Upper lobe of left lung (tissue), 6 donors: ENCODE measurements at regions not wholly inside any gene's neighbourhood (a gene's known extent, or its start where the extent isn't known, plus 50 kb on each side); places are given as distances from the start of the nearest gene placed in this dataset.

Source experiments
- ATAC-seq, 2 donors: fragments of 200-7000 bp; cut with Tn5 transposase; one replicate each; pipeline ENCODE4 v1.9.1; 2022; ENCODE audit warnings: mild to moderate bottlenecking in 2 of 2, moderate library complexity in 2 of 2; ENCODE audit not compliant: low FRiP score in 2 of 2
- DNase-seq, 2 donors: peaks; one replicate each; pipeline ENCODE4 v3.0.0-alpha.2; 2019 to 2020
- H3K27ac ChIP-seq, 4 donors: fragments of 200-600 bp; sonication (generic); one replicate each; pipeline ENCODE4 v1.5.1; 2016 to 2019
- H3K27me3 ChIP-seq, 4 donors: fragments of 200-600 bp; sonication (generic); one replicate each; pipeline ENCODE4 v1.5.1; 2017 to 2019
- H3K36me3 ChIP-seq, 4 donors: fragments of 200-600 bp; sonication (generic); one replicate each; pipeline ENCODE4 v1.5.1; 2016 to 2019
- H3K4me1 ChIP-seq, 4 donors: fragments of 200-600 bp; sonication (generic); one replicate each; pipeline ENCODE4 v1.5.1; 2018 to 2019
- H3K4me3 ChIP-seq, 4 donors: fragments of 200-600 bp; sonication (generic); one replicate each; pipeline ENCODE4 v1.5.1; 2017 to 2019; ENCODE audit warnings: mild to moderate bottlenecking in 2 of 4, moderate library complexity in 1 of 4
- H3K9me3 ChIP-seq, 4 donors: fragments of 200-600 bp; sonication (generic); one replicate each; pipeline ENCODE4 v1.5.1; 2018 to 2019
- EP300 ChIP-seq, 4 donors: sonication (generic); formaldehyde crosslinking; IDR thresholded peaks; one replicate each; pipeline ENCODE4 v1.5.1; 2017; ENCODE audit warnings: antibody characterized with exemption in 4 of 4, control low read depth in 2 of 4
- POLR2A ChIP-seq, 4 donors: fragments of 450-650 bp; IDR thresholded peaks; one replicate each; pipeline ENCODE4 v1.5.1; 2016 to 2017; ENCODE audit warnings: antibody characterized with exemption in 4 of 4, mild to moderate bottlenecking in 2 of 4
- POLR2AphosphoS5 ChIP-seq, 2 donors: sonication (generic); formaldehyde crosslinking; IDR thresholded peaks; one replicate each; pipeline ENCODE4 v1.5.1; 2017; ENCODE audit warnings: antibody characterized with exemption in 2 of 2
- WGBS, 2 donors: methylation state at CpG; one replicate each; pipeline ENCODE4 v1.1.5; 2017 to 2018; 5-methylcytosine and 5-hydroxymethylcytosine counted together
- TF ChIP-seq, protein P1 (sequence below), 6 experiments: fragments of 450-650 bp in 4 of 6; fragments of 200-600 bp in 2 of 6; sonication (generic) in 2 of 6; IDR thresholded peaks; one replicate each; pipeline ENCODE4 v1.5.1; 2016 to 2019; ENCODE audit warnings: antibody characterized with exemption in 6 of 6
- donor health status: DM: no; HTN: no; CAD: no; lungs with moderate emphysema.
- donor health status: DM: no; HTN: yes; CAD: no; lungs with severe emphysema.

DNA sequence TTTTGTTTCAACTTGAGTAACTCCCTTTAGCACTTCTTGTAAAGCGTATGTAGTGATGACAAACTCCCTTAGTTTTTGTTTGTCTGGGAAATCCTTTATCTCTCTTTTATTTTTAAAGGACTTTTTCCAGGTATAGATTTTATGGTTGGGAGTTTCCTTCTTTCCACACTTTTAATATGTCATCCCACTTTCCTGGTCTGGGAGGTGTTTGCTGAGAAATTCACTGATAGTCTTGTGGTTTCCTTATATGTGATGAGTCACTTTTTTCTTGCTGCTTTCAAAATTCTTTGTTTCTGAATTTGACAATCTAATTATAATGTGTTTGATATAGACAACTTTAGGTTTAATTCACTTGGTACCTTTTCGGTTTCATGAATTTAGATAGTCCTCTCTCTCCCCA lies 353.9 kb downstream of the GPAT3 start:
- no peak for ATAC-seq

DNA sequence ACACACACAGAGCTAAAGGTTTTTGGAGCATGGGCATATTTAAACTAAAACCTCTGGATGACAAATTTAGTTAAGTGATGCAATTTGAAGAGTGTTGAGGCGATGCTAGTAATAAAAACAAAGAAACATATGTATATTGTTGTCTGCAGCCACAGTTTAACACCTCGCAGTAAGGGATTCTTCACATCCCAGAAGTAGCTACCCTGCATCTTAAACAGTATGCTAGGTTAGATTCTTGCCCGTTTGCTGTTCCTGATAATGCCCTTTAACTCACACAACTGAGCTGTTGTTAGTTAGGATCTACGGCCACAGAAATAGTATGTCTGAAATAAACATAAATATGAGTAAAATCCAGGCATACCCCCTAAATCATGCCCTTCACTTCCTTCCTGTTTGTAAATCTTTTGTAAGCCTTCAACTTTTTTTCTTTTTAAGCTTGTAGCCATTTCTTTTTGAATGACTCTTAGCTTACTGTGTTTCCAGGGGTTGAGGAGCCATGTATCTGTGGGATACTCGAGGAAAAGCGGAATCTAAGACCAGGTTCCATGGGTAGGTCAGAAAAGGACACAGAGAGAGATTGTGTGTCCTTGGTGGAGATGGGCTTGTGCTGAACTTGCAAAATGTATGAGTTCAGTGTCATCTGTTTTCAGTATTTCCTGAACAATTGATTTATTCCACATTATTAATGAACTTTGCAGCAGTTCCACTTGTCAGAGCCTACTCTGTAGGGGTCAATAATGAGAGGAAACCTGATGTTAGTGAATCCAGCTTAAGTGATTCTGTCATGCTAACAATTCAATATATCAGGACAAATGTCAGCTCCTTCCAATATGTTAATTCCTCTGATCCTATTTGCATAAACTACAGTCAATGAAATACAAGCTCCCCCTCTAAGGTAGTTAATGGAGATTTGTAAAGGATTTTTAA lies 349.6 kb downstream of the GPAT3 start:
- Histone ChIP-seq H3K36me3 (no peaks in the 10 kb centered on the region), H3K27ac (no peak overlapping the region), H3K4me1 (no peaks in the 10 kb centered on the region), H3K4me3 (no peak overlapping the region), H3K27me3 (no peaks in the 10 kb centered on the region), H3K9me3 (no peaks in the 10 kb centered on the region)
- TF ChIP-seq POLR2A (IDR thresholded peaks at IDR 0.05) (no peak), EP300 (IDR thresholded peaks at IDR 0.05) (no peak), POLR2AphosphoS5 (IDR thresholded peaks at IDR 0.05) (no peak)
- TF ChIP-seq, protein P1, sequence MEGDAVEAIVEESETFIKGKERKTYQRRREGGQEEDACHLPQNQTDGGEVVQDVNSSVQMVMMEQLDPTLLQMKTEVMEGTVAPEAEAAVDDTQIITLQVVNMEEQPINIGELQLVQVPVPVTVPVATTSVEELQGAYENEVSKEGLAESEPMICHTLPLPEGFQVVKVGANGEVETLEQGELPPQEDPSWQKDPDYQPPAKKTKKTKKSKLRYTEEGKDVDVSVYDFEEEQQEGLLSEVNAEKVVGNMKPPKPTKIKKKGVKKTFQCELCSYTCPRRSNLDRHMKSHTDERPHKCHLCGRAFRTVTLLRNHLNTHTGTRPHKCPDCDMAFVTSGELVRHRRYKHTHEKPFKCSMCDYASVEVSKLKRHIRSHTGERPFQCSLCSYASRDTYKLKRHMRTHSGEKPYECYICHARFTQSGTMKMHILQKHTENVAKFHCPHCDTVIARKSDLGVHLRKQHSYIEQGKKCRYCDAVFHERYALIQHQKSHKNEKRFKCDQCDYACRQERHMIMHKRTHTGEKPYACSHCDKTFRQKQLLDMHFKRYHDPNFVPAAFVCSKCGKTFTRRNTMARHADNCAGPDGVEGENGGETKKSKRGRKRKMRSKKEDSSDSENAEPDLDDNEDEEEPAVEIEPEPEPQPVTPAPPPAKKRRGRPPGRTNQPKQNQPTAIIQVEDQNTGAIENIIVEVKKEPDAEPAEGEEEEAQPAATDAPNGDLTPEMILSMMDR (IDR thresholded peaks at IDR 0.05) = no peak
- no peak for ATAC-seq
- 71 to 80% methylated on average over 6 of the region's 6 CpGs for WGBS, 2 donors
- DNase-seq = no peak

More for the DNA sequence above, 353.9 kb downstream of the GPAT3 start:
- H3K4me3 ChIP-seq = no peak overlapping the region
- H3K27me3 ChIP-seq = no peaks in the 10 kb centered on the region
- no peaks in the 10 kb centered on the region for H3K36me3 ChIP-seq
- TF ChIP-seq EP300 (IDR thresholded peaks at IDR 0.05) = no peak
- no peak for TF ChIP-seq POLR2AphosphoS5 (IDR thresholded peaks at IDR 0.05)
- TF ChIP-seq POLR2A (IDR thresholded peaks at IDR 0.05) = no peak
- TF ChIP-seq, protein P1 (IDR thresholded peaks at IDR 0.05) = no peak
- 72 to 93% methylated on average over 2 of the region's 2 CpGs for WGBS, 2 donors
- H3K27ac ChIP-seq = no peak overlapping the region
- DNase-seq = no peak
- H3K9me3 ChIP-seq = no peaks in the 10 kb centered on the region
- no peaks in the 10 kb centered on the region for H3K4me1 ChIP-seq

DNA sequence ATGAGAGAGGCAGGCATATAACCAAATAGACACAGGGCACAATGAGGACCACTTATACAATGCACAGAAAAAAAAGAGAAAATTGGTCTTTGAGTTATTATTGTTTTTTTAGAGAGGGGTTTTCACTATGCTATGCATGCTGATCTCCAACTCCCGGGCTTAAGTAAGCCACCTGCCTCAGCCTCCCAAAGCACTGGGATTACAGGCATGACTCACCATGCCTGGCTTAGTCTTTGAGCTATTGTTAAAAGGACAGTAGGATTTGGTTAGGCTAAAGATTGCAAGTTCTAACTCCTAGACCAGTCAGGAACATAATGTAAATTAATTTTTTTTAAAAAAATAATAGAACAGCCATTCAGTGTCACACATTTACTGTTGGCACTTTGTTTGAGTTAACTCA lies 340.1 kb downstream of the GPAT3 start:
- 88 to 92% methylated on average over 1 of the region's 1 CpG for WGBS, 2 donors
- no peaks in the 10 kb centered on the region for H3K36me3 ChIP-seq
- H3K27ac ChIP-seq = no peak overlapping the region
- DNase-seq (no peak), ATAC-seq (no peak)
- no peaks in the 10 kb centered on the region for H3K4me1 ChIP-seq
- no peaks in the 10 kb centered on the region for H3K9me3 ChIP-seq
- H3K4me3 ChIP-seq = no peak overlapping the region
- TF ChIP-seq, protein P1 (IDR thresholded peaks at IDR 0.05) = no peak
- TF ChIP-seq EP300 (IDR thresholded peaks at IDR 0.05) (no peak), POLR2AphosphoS5 (IDR thresholded peaks at IDR 0.05) (no peak), POLR2A (IDR thresholded peaks at IDR 0.05) (no peak)
- H3K27me3 ChIP-seq = no peaks in the 10 kb centered on the region

DNA sequence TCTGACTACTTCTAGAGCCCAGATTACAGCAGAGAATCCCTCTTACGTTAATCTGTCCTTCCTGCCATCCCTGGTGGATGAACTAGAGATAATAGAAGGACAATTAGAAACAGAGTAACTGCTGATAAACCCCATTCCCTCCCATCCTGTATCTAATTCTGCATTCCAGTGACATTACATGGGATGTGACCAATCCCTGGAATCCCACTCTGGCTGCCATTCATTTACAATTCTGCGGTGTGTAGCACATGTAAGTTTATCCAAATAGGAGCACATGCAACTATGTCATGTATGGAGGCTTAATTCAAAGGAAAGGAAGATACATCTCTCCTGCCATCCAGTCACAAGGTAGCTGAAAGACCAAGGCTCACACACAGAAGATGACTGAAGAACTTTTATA lies 339.5 kb downstream of the GPAT3 start:
- H3K36me3 ChIP-seq = no peaks in the 10 kb centered on the region
- DNase-seq = no peak
- TF ChIP-seq EP300 (IDR thresholded peaks at IDR 0.05) = no peak
- no peak overlapping the region for H3K27ac ChIP-seq
- WGBS, 2 donors = 70 to 79% methylated on average over 2 of the region's 2 CpGs
- H3K4me3 ChIP-seq = no peak overlapping the region
- no peak for ATAC-seq
- no peaks in the 10 kb centered on the region for H3K4me1 ChIP-seq
- no peaks in the 10 kb centered on the region for H3K9me3 ChIP-seq
- H3K27me3 ChIP-seq = no peaks in the 10 kb centered on the region

DNA sequence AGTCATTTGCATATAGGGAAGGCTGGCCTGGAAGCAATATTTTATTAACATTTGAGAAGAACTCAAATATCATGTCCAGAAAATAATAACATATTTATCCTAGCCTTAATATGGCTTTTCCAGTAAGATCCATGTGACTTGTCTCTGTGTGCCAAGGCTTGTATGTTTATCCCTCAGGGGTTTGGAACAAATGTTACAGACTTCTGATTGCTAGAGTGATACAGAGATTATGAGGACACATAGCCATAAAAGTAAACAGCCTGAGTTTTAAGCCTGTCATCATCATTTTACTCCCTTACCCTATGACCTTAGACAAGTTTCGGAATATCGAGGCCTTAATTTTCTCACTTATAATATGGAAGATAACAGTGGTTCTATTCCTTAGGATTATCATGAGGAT lies 338.1 kb downstream of the GPAT3 start:
- Histone ChIP-seq H3K27ac (no peak overlapping the region), H3K4me3 (no peak overlapping the region), H3K36me3 (no peaks in the 10 kb centered on the region), H3K27me3 (no peaks in the 10 kb centered on the region), H3K4me1 (no peaks in the 10 kb centered on the region), H3K9me3 (no peaks in the 10 kb centered on the region)
- WGBS, 2 donors = 95 to 98% methylated on average over 2 of the region's 2 CpGs
- TF ChIP-seq POLR2AphosphoS5 (IDR thresholded peaks at IDR 0.05) = no peak
- DNase-seq (no peak), ATAC-seq (no peak)
